Skin epidermis (tissue), 12 donors: ENCODE measurements at regions not wholly inside any gene's neighbourhood (a gene's known extent, or its start where the extent isn't known, plus 50 kb on each side); places are given as distances from the start of the nearest gene placed in this dataset.
"Not testable (repeated sequence)": the region's sequence is repeated elsewhere in the genome, so short reads cannot be mapped to it uniquely, and the experiment has no call there.

Experiments used
- H3K27ac ChIP-seq, 21 experiments: fragments of 200-600 bp; sonication (generic) in 11 of 21; one replicate each; pipeline ENCODE4 v1.5.0; 2020; ENCODE audit warnings: mild to moderate bottlenecking in 3 of 21, inconsistent platforms in 2 of 21, moderate library complexity in 2 of 21
- H3K4me3 ChIP-seq, 7 experiments: fragments of 200-600 bp; sonication (generic) in 2 of 7; one replicate each; pipeline ENCODE4 v1.5.0; 2020; ENCODE audit warnings: inconsistent platforms in 2 of 7, mild to moderate bottlenecking in 2 of 7, moderate library complexity in 1 of 7

DNA sequence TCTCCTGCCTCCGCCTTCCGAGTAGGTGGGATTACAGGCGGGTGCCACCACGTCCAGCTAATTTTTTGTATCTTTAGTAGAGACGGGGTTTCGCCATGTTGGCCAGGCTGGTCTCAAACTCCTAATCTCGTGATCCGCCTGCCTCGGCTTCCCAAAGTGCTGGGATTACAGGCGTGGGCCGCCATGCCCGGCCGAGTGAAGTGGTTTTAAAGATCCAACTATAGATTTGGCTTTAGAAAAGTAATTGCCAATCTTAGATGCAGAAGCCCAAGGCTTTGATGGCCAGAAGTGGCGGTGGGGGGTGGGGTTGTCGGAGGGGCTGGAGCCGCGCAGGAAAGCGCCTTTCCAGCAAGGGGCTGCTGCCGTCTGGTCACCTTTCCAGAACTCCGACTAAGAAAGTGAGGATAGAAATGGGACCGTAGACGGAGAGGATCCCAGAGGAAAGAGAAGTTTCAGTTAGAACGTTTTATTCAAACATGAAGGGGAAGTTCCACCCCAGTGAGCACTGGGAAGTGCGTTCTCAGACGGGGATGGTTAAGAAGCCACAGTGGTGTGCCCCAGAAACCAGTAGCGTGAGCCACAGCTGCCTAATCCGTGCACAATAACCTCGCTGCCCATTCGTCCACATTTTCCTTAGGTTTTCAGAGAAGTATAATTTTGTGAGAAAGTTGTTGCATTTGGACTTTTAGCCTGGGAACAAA, 69.7 kb downstream of the DLL1 start:
- H3K27ac ChIP-seq: no peak overlapping the region
- no peak overlapping the region for H3K4me3 ChIP-seq

DNA sequence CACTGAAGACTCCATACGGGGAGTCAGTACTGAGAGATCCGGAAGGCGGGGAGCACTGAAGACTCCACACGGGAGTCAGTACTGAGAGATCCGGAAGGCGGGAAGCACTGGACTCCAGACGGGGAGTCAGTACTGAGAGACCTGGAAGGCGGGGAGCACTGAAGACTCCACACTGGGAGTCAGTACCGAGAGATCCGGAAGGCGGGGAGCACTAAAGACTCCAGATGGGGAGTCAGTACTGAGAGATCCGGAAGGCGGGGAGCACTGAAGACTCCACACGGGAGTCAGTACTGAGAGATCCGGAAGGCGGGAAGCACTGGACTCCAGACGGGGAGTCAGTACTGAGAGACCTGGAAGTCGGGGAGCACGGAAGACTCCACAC, 77.2 kb downstream of the DLL1 start:
- not testable (repeated sequence) for H3K4me3 ChIP-seq, H3K27ac ChIP-seq

DNA sequence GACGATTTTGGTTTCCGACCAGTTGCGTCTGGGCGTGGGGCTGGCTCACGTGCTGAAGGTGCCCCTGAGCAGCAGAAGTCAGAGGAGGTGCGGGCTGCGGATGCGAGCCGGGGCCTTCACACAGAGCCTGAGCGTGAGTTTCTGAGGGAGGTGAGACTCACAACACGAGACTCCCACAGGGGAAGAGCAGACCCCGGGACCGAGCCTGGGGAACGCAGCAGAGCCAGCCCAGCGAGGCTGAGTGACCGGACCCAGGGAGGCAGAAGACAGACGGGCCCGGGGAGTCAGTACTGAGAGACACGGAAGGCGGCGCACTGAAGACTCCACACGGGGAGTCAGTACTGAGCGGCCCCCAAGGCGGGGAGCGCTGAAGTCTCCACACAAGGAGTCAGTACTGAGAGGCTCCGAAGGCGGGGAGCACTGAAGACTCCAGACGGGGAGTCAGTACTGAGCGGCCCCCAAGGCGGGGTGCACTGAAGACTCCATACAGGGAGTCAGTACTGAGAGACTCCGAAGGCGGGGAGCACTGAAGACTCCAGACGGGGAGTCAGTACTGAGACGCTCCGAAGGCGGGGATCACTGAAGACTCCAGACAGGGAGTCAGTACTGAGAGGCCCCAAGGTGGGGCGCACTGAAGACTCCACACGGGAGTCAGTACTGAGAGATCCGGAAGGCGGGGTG, 77.8 kb downstream of the DLL1 start:
- H3K4me3 ChIP-seq: no peak overlapping the region
- no peak overlapping the region for H3K27ac ChIP-seq

DNA sequence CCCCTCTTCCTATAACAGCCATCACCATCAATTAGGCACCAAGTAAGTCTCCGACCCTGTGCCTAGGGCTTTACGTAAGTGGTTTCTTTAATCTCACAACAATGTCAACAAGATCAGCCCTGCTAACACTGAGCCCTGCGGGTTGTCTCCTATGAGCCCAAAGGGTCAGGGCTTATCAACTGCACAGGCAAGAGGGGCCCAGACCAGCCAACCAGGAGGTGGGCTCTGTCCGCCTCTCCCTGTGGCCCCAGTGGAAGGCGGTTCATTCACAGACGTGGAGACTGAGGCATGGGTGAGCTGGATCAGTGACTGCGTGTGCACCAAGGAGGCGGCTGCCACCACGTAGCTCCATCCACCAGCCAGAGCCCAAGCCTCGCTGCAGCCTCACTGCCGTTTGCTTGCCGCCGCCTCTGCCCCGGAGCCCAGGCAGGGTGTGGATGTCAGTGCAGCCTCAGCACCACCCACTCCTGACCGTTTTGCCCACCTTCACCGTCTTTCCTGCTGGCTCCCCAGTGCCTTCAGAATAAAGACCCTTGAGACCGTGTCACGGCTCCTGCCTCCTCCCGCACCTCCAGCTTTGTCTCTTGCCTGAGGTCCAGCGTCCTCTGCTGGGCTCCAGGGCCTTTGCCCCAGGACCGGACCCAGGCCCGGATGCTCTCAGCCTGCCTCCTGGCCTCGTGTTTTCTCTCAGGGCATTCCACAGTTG, 78.7 kb downstream of the DLL1 start:
- Histone ChIP-seq H3K27ac (no peak overlapping the region), H3K4me3 (no peak overlapping the region)

DNA sequence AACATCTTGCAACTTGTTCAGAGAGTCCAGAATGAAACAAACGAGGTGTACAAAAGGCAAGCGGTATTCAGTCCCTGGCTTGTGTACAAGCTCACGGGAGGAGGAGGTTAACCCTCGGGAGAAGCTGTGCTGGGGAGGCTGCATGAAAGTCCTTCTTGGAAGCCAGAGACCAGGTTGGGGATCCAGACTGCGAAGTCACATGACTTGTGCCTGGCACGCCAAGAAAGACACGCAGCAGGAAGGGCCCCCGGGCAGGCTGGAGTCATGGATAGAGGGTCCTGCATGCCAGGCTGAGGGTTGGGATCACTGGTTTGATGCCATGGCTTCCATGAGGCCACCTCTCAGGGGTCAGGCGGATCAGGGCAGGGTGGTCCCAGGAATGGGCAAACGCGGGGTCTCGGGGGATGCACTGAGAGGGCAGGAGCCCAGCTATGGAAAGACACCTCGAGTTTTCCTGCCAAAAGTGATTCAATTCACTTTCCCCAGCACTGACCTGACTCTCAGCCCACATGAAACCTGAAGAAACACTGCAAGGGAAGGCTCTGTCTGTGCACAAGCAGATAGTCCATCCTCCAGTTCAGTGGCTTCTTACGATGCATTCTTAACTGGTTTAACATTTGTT, 79.4 kb downstream of the DLL1 start:
- H3K4me3 ChIP-seq: no peak overlapping the region
- no peak overlapping the region for H3K27ac ChIP-seq

DNA sequence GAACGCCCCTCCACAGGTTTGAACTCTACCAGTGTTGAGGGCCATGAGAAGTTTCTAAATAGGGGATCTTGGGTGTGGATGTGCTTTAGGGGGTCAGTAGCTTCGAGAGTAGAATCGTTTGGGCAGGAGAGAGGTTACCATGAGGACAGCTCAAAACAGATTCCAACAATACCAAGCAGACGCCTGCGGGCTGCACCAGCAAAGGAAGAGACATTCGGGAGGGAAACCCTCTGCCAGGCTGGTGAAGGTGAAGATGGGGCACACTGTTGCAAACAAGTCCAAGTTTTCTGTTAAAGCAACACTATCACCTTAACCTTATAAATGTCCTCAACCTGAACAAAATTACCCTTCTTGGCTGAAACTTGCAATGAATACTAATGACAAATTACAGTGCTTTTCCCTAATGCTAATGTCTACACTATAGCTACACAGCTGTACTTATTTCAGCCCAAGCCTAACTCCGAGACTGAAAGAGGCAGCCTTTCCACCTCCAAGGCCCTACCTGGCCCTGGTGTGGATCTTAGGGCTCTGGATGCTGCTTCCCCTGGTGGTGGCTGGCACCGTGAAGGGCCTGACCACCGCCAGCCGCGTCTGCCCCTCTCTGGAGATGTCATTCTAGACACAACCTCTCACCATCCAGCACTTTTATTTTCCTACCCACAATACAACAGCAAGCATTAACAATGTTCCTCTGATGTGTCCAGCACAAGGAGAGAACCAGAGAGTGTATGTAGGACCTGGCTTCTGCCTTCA, 80.1 kb downstream of the DLL1 start:
- H3K27ac ChIP-seq: no peak overlapping the region
- no peak overlapping the region for H3K4me3 ChIP-seq

DNA sequence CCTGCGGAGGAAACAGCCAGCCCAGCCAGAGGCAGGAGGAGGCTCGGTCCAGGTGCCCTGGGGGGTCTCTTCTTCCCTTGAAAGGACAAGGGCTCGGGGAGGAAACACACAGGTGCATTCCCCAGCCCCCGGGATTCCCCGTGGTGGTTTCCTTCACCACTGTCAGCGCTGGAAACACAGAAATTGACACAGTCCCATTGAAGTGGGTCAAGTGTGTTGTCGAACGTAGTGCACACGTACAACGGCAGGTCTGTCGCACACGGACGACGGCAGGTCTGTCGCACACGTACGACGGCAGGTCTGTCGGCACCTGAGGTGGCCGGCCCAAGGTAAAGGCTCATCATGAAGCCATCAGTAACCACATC, 80.9 kb downstream of the DLL1 start:
- Histone ChIP-seq H3K27ac (no peak overlapping the region), H3K4me3 (no peak overlapping the region)

DNA sequence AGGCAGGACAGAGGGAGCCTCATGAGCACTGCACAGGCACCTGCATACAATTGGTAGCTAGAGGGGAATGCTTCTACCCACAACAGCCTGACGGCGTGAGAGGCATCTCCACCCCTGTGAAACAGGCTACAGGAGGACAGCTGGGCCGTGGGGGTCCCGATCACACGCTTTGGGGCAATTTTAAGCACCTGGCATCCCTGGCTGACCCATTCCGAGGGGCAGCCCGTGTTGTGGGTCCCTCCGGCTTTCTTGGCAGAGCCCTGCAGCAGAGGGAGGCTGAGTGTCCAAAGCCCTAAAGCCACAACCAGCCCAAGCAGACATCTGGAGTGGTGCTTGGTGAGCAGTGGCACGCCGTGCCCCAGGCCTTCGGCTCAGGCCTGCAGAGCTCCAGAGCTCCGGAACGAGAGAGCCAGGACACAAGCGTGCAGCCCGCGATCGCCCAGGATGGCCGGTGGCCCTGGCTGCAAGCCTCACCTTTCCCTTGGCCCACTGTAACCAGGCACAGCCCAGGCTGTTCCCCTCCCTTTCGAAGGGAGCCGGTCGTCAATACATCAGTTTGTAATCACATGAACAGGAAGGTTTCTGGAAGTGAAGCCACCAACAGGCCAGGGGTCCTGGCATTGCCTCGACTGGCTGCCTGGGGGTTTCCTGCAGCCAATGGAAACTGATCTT, 81.4 kb downstream of the DLL1 start:
- no peak overlapping the region for H3K27ac ChIP-seq
- no peak overlapping the region for H3K4me3 ChIP-seq

DNA sequence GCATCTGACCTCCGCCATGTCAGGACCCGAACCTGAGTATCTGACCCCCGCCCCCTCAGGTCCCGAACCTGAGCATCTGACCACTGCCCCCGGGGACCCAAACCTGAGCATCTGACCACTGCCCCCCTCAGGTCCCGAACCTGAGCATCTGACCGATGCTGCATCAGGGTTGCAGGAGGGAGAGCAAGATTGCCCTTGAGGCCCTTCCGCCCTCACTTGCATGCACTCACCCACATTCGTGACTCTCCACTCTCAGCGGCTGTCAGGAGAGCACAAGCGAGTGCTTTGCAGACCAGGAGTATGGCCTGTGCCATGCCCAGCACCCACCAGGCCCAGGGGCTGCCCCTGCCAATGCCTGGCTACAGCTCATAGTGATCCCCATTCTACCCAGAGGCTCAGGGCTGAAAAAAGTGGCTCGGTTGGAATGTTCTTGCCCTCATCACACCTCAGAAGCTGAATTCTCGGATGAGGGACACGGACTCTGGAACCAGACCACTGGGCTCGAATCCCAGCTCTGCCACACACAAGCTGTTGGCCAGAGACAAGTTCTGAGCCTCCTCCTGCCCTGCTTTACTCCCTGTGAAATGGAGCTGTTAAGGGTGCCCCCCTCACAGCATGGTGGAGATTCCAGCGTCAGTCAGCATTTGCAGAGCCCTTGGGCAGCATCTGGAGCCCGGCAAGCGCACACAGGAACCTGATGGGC, 82.1 kb downstream of the DLL1 start:
- Histone ChIP-seq H3K4me3 (no peak overlapping the region), H3K27ac (no peak overlapping the region)

DNA sequence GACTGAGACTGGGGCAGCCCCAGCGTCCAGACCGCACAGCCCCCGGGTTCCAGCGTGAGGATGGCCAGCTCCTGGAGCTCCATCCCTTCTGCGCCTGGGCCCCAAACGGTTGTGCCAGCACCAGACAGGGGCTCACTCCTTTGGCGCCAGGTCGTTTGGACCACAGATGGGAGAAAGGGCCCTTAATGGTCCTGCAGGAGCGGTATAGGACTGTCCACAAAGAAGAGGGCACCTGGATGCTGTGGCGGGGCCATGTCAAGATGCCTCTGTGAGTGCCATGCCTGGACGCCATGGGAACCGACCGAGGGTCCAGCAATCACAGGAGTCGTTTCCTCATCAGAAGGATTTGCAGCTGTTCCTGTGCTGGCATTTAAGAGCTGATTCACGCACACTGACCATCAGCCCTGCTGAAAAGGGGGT, 82.7 kb downstream of the DLL1 start:
- H3K27ac ChIP-seq: no peak overlapping the region

DNA sequence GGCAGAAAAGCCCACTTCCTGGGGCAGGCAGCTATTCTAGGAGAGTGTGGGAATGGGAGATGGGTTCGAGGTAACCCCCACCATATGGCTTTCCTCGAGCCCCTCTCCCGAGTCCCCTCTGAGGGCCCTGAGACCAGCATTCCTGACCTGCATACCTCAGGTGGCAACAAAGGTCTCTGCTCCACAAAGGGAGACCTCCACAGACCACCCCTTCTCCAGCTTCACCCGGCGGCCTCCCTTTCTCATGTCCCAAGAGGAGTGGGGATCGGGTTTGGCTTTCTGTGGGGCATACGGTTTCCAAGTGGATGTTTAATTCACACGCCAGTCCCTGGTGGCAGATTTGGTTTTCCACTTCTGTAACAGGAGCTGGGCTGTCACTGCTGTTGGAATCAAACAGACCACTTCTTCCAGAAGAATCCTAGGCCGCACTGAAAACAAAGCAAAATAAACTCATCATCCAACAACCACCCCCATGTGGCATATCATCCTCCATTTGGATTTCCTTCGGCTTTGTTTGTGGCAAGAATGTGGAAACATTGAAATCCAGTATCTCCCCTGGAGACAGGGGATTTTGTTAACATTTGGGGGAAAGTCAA, 83.2 kb downstream of the DLL1 start:
- Histone ChIP-seq H3K4me3 (no peak overlapping the region), H3K27ac (no peak overlapping the region)

More for the DNA sequence above, 82.7 kb downstream of the DLL1 start:
- no peak overlapping the region for H3K4me3 ChIP-seq

DNA sequence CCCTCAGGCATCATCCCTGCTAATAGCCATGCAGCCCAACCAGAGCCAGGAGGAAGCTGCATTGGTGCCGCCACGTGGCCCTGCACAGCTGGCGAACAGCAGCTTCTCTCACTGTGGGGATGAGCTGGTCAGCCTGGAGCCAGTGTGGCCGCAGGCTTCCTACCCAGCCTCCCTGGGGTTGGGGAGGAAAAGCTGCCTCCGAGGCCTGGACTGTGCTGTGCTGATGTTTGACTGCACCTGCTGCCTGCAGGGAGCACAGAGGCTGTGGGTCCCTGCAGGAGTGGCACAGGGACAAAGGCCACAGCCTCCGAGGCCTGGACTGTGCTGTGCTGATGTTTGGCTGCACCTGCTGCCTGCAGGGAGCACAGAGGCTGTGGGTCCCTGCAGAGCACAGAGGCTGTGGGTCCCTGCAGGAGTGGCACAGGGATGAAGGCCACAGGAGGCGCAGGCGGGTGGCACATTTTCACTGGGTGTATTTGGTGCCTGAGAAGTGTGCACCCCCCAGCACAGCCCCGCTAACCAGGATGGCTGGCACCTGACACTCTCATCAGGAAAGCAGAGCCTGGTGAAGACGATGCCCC, 83.9 kb downstream of the DLL1 start:
- no peak overlapping the region for H3K27ac ChIP-seq
- no peak overlapping the region for H3K4me3 ChIP-seq

DNA sequence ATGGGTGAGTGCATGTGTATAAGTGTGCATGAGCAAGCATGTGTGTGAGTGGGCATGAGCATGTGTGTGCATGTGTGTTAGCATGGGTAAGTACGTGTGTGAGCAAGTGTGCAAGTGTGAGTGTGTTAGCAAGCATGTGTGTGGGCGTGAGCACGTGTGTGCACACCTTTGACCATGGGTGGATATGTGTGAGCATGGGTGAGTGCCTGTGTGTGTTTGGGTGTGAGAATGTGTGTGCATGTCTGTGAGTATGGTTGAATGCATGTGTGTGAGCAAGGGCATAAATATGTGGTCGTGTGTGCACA, 84.6 kb downstream of the DLL1 start:
- H3K27ac ChIP-seq: no peak overlapping the region
- H3K4me3 ChIP-seq: no peak overlapping the region

DNA sequence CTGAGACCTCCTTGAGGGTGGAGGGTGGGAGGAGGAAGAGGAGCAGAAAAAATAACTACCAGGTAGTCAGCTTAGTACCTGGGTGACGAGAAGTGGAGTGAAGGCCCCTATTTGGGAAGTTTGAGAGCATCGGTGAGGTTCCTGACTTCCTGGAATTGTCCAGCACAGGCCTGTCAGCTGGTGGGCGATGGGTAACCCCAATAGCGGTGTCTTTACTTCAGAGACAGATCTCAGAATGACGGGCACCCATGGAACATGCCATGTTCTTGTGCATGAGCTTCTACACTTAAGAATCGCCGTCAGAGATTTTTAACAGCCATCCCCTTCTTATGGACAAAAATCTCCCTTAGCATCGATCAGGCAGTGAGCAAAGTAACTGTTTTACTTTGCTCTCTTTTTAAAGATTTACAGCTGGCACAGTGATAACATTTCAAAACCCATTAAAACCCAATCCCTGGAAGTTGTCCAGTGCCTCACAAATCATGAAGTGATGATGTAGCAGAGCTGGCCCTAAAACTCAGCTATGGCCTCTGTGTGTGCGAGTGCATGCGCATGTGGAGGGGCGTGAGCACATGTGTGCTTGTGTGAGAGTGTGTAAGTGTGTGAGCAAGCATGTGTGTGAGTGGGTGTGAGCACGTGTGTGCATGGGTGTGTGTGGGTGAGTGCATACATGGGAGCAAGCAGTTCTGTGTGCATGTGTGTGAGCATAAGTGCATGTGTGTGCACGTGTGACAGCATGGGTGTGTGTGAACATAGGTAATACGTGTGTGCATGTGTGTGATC, 85.2 kb downstream of the DLL1 start:
- Histone ChIP-seq H3K27ac (no peak overlapping the region), H3K4me3 (no peak overlapping the region)

DNA sequence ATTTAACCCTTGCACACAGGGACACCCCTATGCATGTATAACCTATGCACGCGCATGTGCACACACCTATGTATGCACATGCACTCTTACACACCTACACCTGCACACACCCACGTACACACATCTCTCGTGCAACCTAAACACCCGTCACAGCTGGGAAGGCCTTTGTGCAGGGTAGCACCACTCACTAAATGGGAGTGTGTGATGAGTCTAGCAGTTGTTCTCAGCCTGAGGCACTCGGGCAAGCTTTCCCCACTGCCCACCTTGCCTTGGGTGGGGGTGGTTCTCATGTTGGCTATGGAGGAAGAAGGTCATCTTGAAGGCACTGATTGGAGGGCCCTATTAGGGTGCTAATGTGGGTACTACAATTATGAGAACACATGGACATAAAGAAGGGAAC, 85.8 kb downstream of the DLL1 start:
- H3K27ac ChIP-seq: no peak overlapping the region
- no peak overlapping the region for H3K4me3 ChIP-seq

DNA sequence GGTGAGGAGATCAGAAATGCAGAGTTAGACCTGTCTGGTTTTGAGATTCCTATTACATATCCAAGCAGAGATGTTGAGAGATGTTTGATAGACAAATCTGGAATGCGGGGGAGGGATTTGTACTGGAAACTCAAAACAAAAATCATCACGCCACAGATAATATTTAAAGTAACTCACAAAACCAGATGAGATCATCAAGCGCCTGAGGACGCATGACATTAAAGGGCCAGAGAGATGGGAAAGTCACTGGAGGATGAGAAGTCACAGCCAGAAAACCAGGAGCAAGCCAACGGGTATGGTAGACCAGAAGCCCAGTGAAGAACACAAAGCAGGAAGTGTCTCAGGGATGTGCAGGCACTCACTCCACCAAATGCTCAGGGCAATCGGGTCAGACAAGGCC, 87.7 kb downstream of the DLL1 start:
- H3K27ac ChIP-seq: no peak overlapping the region
- H3K4me3 ChIP-seq: no peak overlapping the region

DNA sequence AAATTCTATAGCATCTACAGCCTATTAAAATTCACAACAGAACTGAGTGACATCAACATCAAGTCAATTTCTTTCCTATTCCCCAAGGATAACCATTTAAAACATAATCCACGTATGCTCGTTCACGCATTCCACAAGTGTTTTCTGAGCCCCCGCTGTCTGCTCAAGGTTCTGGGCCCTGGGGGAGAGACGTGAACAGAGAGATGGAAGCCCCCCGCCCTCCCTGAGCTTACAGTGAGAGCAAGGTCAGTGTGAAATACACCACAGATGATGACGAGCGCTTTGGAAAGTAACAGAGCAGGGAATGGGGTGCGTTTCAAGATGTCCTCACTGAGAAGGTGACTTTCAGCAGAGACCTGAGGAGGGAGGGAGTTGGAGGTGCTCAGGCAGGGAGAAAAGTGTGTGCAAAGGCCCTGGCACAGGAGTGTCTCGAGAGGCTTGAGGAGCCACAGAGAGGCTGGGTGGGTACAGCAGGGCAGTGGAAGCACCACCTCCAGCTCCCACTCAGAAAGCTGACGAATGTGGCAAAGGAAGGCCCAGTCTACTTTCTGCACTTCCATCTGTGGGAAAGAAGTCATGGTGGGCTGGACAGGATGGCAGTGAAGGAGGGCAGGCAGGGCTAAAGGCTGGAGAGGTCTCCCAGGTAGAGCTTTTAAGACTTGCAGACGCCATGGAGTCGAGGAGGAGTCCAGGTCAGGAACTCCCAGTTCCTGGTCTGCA, 88.3 kb downstream of the DLL1 start:
- Histone ChIP-seq H3K27ac (no peak overlapping the region), H3K4me3 (no peak overlapping the region)
